Lung (tissue), 11 donors: ENCODE measurements at regions not wholly inside any gene's neighbourhood (a gene's known extent, or its start where the extent isn't known, plus 50 kb on each side); places are given as distances from the start of the nearest gene placed in this dataset.

ENCODE experiments used
- ATAC-seq: fragments of 200-7000 bp; cut with Tn5 transposase; one replicate; pipeline ENCODE4 v1.9.1; 2020; ENCODE audit warnings: moderate number of reproducible peaks; ENCODE audit not compliant: insufficient read depth, low FRiP score
- DNase-seq, 3 donors: peaks; one replicate each; pipeline ENCODE4 v3.0.0-alpha.2; 2013 to 2017
- H3K27ac ChIP-seq, 2 donors: one replicate each; pipeline ENCODE4 v1.5.1; 2013; ENCODE audit warnings: mild to moderate bottlenecking in 2 of 2, moderate library complexity in 2 of 2, control low read depth in 1 of 2, inconsistent platforms in 1 of 2, low read depth in 1 of 2, low read length in 1 of 2
- H3K27me3 ChIP-seq, 3 donors: one replicate each; pipeline ENCODE4 v1.5.1; 2013; ENCODE audit warnings: low read length in 2 of 3; ENCODE audit not compliant: control insufficient read depth in 3 of 3, insufficient read depth in 3 of 3
- H3K36me3 ChIP-seq, 4 donors: one replicate each; pipeline ENCODE4 v1.5.1; 2013; ENCODE audit warnings: low read length in 4 of 4, mild to moderate bottlenecking in 1 of 4, moderate library complexity in 1 of 4; ENCODE audit not compliant: control insufficient read depth in 4 of 4, insufficient read depth in 4 of 4
- H3K4me1 ChIP-seq, 5 donors: one replicate each; pipeline ENCODE4 v1.5.1; 2013; ENCODE audit warnings: low read length in 5 of 5, mild to moderate bottlenecking in 2 of 5, moderate library complexity in 1 of 5; ENCODE audit not compliant: control insufficient read depth in 5 of 5, insufficient read depth in 5 of 5
- H3K4me3 ChIP-seq: one replicate; pipeline ENCODE4 v1.5.1; 2013; ENCODE audit warnings: mild to moderate bottlenecking, control low read depth, moderate library complexity
- H3K9ac ChIP-seq, 2 donors: one replicate each; pipeline ENCODE4 v1.5.1; 2013; ENCODE audit warnings: low read length in 2 of 2, control low read depth in 1 of 2; ENCODE audit not compliant: insufficient read depth in 1 of 2
- H3K9me3 ChIP-seq, 4 donors: one replicate each; pipeline ENCODE4 v1.5.1; 2013; ENCODE audit warnings: low read length in 3 of 4, mild to moderate bottlenecking in 1 of 4, moderate library complexity in 1 of 4; ENCODE audit not compliant: control insufficient read depth in 4 of 4, insufficient read depth in 3 of 4
- WGBS, 2 donors: extraction: QIAGEN DNeasy Blood & Tissue Kit; methylation state at CpG; one replicate each; pipeline ENCODE4 v1.1.7; 2013; 5-methylcytosine and 5-hydroxymethylcytosine counted together
- TF ChIP-seq, protein P1 (sequence below): IDR thresholded peaks from 2 replicates; pipeline ENCODE4 v1.5.1; 2012; ENCODE audit warnings: mild to moderate bottlenecking; ENCODE audit errors: control extremely low read depth, extremely low read depth
- donor health status: control.
- donor health status: control.
- donor health status: Bipolar disorder and iron deficiency.
- donor health status: healthy.
- donor health status: DM: yes; HTN: yes; CAD: no.

DNA sequence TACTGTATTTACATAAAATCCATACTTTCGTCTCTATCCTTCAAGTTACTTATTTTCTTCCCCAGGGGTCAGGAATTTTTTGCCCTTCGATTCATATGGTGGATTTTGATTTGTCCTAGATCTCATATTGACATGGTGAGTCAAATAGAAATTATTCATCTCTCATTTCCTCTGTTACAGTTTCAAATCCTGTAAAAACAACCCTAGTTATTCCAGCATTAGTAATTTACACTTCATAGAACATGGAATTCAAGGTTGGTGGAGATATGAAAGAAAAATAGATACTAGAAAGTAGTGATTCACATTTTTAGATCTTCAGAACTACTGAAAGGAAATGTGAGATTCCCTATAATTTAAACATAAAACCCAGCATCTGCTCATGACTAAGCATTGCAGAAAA, 1331.0 kb upstream of the CDH9 start:
- ATAC-seq (no peak), DNase-seq (no peak)
- no peak overlapping the region for H3K9ac ChIP-seq
- H3K4me3 ChIP-seq: no peak overlapping the region
- no peaks in the 10 kb centered on the region for H3K27me3 ChIP-seq
- H3K36me3 ChIP-seq: no peaks in the 10 kb centered on the region
- no peak overlapping the region for H3K27ac ChIP-seq
- no peaks in the 10 kb centered on the region for H3K4me1 ChIP-seq
- 79 to 86% methylated on average over 2 of the region's 2 CpGs for WGBS, 2 donors
- TF ChIP-seq, protein P1, sequence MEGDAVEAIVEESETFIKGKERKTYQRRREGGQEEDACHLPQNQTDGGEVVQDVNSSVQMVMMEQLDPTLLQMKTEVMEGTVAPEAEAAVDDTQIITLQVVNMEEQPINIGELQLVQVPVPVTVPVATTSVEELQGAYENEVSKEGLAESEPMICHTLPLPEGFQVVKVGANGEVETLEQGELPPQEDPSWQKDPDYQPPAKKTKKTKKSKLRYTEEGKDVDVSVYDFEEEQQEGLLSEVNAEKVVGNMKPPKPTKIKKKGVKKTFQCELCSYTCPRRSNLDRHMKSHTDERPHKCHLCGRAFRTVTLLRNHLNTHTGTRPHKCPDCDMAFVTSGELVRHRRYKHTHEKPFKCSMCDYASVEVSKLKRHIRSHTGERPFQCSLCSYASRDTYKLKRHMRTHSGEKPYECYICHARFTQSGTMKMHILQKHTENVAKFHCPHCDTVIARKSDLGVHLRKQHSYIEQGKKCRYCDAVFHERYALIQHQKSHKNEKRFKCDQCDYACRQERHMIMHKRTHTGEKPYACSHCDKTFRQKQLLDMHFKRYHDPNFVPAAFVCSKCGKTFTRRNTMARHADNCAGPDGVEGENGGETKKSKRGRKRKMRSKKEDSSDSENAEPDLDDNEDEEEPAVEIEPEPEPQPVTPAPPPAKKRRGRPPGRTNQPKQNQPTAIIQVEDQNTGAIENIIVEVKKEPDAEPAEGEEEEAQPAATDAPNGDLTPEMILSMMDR: no peak
- no peaks in the 10 kb centered on the region for H3K9me3 ChIP-seq

DNA sequence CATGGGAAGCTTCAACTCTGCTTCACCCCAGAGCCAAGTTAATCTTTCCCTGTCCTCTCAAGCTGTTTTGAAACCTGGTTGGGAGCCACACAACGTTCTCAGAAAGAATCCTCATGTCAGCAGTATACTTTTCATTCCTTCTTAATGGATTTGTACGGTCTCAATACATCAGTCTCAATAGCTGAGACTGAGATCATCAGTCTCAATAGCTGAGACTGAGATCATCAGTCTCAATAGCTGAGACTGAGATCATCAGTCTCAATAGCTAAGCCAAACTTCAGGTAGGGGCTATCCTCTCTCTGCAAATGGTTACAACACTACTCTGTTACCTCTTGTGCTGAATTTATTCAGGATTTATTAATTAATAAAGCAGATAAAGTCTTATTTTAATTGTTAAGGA, 1317.4 kb upstream of the CDH9 start:
- peaks cover 0 to 2% (median 0%) of the 10 kb centered on the region in 4 donors for H3K9me3 ChIP-seq
- no peaks in the 10 kb centered on the region for H3K36me3 ChIP-seq
- no peak overlapping the region for H3K9ac ChIP-seq
- no peaks in the 10 kb centered on the region for H3K27me3 ChIP-seq
- no peak for DNase-seq
- TF ChIP-seq, protein P1: no peak
- no peaks in the 10 kb centered on the region for H3K4me1 ChIP-seq
- no peak overlapping the region for H3K27ac ChIP-seq
- ATAC-seq: no peak
- WGBS, 2 donors: 40 to 52% methylated on average over 2 of the region's 2 CpGs
- no peak overlapping the region for H3K4me3 ChIP-seq

DNA sequence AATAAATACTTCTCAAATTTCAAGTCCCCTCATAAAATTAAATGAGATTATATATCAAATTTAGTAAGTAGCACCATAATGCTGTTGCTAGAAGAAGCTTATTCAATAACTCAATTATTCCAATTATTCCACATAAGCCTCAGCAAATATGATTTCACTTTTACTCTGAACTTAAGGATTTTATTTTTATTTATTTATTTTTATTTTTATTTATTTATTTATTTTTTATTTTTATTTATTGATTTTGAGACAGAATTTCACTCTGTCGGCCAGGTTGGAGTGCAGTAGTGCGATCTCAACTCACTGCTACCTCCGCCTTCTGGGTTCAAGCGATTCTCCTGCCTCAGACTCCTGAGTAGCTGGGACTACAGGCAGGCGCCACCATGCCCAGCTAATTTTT, 1308.3 kb upstream of the CDH9 start:
- Histone ChIP-seq H3K36me3 (no peaks in the 10 kb centered on the region), H3K27ac (no peak overlapping the region), H3K4me3 (no peak overlapping the region), H3K9me3 (peaks cover 0 to 4% (median 1%) of the 10 kb centered on the region in 4 donors), H3K27me3 (no peaks in the 10 kb centered on the region), H3K4me1 (no peaks in the 10 kb centered on the region), H3K9ac (no peak overlapping the region)
- TF ChIP-seq, protein P1: no peak
- WGBS, 2 donors: 94 to 97% methylated on average over 5 of the region's 5 CpGs
- DNase-seq: no peak
- ATAC-seq: no peak

DNA sequence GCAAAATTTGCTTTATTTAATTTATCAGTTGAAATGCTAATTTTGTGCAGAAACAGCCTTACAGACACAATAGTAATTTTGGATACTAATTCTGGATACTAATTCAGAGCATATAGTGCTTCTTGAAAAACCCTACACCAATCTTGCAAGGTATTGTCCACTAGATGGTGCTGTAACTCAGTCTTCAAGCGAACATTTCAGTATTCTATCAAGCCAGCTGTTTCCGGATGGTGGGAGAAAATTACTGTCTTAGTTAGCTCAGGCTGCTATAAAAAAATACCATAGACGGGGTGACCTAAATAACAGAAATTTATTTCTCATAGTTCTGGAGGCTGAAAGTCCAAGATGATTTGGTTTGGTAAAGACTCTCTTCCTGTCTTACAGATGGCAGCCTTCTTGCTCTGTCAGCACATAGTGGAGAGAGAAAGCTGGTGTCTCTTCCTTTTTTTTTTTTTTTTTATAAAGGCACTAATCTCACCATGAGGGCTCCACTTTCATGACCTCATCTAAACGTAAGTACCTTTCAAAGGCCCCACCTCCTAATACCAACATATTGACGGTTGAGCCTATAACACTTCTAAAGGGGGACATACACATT, 1306.5 kb upstream of the CDH9 start:
- no peak overlapping the region for H3K4me3 ChIP-seq
- no peak overlapping the region for H3K9ac ChIP-seq
- 44 to 54% methylated on average over 5 of the region's 5 CpGs for WGBS, 2 donors
- ATAC-seq (no peak), DNase-seq (peak in 2 of 3 donors; percentile 2 to 6)
- H3K36me3 ChIP-seq: no peaks in the 10 kb centered on the region
- H3K9me3 ChIP-seq: peaks cover 0 to 4% (median 1%) of the 10 kb centered on the region in 4 donors
- TF ChIP-seq, protein P1: no peak
- H3K27me3 ChIP-seq: no peaks in the 10 kb centered on the region
- no peak overlapping the region for H3K27ac ChIP-seq
- H3K4me1 ChIP-seq: no peaks in the 10 kb centered on the region
